IMR-90 (cell line): ENCODE measurements at regions not wholly inside any gene's neighbourhood (a gene's known extent, or its start where the extent isn't known, plus 50 kb on each side); places are given as distances from the start of the nearest gene placed in this dataset.

Experiments
- ATAC-seq: fragments of 200-7000 bp; cut with Tn5 transposase; 2 replicates; pipeline ENCODE4 v1.9.1; 2020; ENCODE audit warnings: low read depth, mild to moderate bottlenecking, moderate library complexity
- BruUV-seq: library from RNA; stranded (reverse); fragments of 400-500 nt; replicated peaks from 2 replicates; lab custom pipeline; 2021; lab: Mats Ljungman, UMichigan
- CTCF ChIA-PET: fragments of 300-600 bp; formaldehyde crosslinking; extraction: SDS; loops from one replicate; lab custom pipeline; 2021; ENCODE audit warnings: antibody characterized with exemption; lab: Yijun Ruan, JAX
- POLR2A ChIA-PET: fragments of 300-600 bp; sonication (Branson Sonifier 250); formaldehyde crosslinking; loops from one replicate; lab custom pipeline; 2022; ENCODE audit warnings: antibody characterized with exemption; ENCODE audit not compliant: unreplicated experiment; lab: Charles Lee
- DNase-seq: peaks from one replicate; pipeline ENCODE4 v3.0.0; 2013
- H2AFZ ChIP-seq: replicated peaks from 2 replicates; pipeline ENCODE3; 2013; ENCODE audit warnings: low read length, mild to moderate bottlenecking; ENCODE audit not compliant: poor library complexity
- H2AK5ac ChIP-seq: 2 replicates; pipeline ENCODE4 v1.6.1; 2013; ENCODE audit warnings: low read depth, low read length, inconsistent platforms
- H2AK9ac ChIP-seq: replicated peaks from 2 replicates; pipeline ENCODE3; 2013; ENCODE audit warnings: mild to moderate bottlenecking, low read depth, low read length, moderate library complexity; ENCODE audit not compliant: poor library complexity
- H2BK120ac ChIP-seq: 2 replicates; pipeline ENCODE4 v1.6.1; 2013; ENCODE audit warnings: low read depth, low read length, inconsistent platforms
- H2BK15ac ChIP-seq: 3 replicates; pipeline ENCODE4 v1.6.1; 2013; ENCODE audit warnings: low read depth, low read length, inconsistent platforms
- H2BK20ac ChIP-seq: 2 replicates; pipeline ENCODE4 v1.6.1; 2013; ENCODE audit warnings: low read depth, mild to moderate bottlenecking, inconsistent platforms, low read length, moderate library complexity
- H2BK5ac ChIP-seq: 2 replicates; pipeline ENCODE4 v1.6.1; 2013; ENCODE audit warnings: mild to moderate bottlenecking, low read depth, low read length, inconsistent platforms; ENCODE audit not compliant: poor library complexity, severe bottlenecking
- H3K14ac ChIP-seq: replicated peaks from 2 replicates; pipeline ENCODE4 v1.6.1; 2013; ENCODE audit warnings: low read depth, low read length, inconsistent platforms
- H3K18ac ChIP-seq: 2 replicates; pipeline ENCODE4 v1.6.1; 2013; ENCODE audit warnings: low read depth, low read length, control low read depth
- H3K23ac ChIP-seq: 2 replicates; pipeline ENCODE4 v1.6.1; 2013; ENCODE audit warnings: low read depth, low read length, inconsistent platforms
- H3K27ac ChIP-seq: 2 replicates; pipeline ENCODE4 v1.5.1; 2013; ENCODE audit warnings: mild to moderate bottlenecking, control low read depth, low read length; ENCODE audit not compliant: insufficient read depth
- H3K27me3 ChIP-seq: 2 replicates; pipeline ENCODE4 v1.6.1; 2013; ENCODE audit warnings: low read length; ENCODE audit not compliant: control insufficient read depth, insufficient read depth
- H3K36me3 ChIP-seq: 2 replicates; pipeline ENCODE4 v1.6.1; 2013; ENCODE audit warnings: low read length, mixed read lengths; ENCODE audit not compliant: control insufficient read depth, insufficient read depth
- H3K4ac ChIP-seq: 2 replicates; pipeline ENCODE4 v1.6.1; 2013; ENCODE audit warnings: low read depth, low read length, inconsistent platforms
- H3K4me1 ChIP-seq: 2 replicates; pipeline ENCODE4 v1.6.1; 2013; ENCODE audit warnings: low read length, mixed read lengths; ENCODE audit not compliant: control insufficient read depth, insufficient read depth
- H3K4me2 ChIP-seq: 2 replicates; pipeline ENCODE4 v1.6.1; 2013; ENCODE audit warnings: low read depth, mild to moderate bottlenecking, control low read depth, low read length, moderate library complexity
- H3K4me3 ChIP-seq: 2 replicates; pipeline ENCODE4 v1.5.1; 2013; ENCODE audit warnings: low read depth, mild to moderate bottlenecking, control low read depth, low read length, moderate library complexity; ENCODE audit not compliant: insufficient read depth
- H3K56ac ChIP-seq: 2 replicates; pipeline ENCODE4 v1.6.1; 2013; ENCODE audit warnings: low read length, inconsistent platforms; ENCODE audit not compliant: insufficient read depth; ENCODE audit errors: extremely low read depth
- H3K79me1 ChIP-seq, 2 experiments: 2 replicates each; pipeline ENCODE4 v1.6.1; 2013; ENCODE audit warnings: low read length in 2 of 2, inconsistent platforms in 1 of 2, low read depth in 1 of 2
- H3K9ac ChIP-seq: 2 replicates; pipeline ENCODE4 v1.6.1; 2013; ENCODE audit warnings: low read depth, low read length, control low read depth
- H3K9me1 ChIP-seq: 2 replicates; pipeline ENCODE4 v1.6.1; 2013; ENCODE audit warnings: low read length, inconsistent platforms; ENCODE audit not compliant: insufficient read depth
- H3K9me3 ChIP-seq: 2 replicates; pipeline ENCODE4 v1.6.1; 2013; ENCODE audit warnings: low read length; ENCODE audit not compliant: control insufficient read depth, insufficient read depth
- H4K20me1 ChIP-seq: 2 replicates; pipeline ENCODE4 v1.6.1; 2013; ENCODE audit warnings: low read length, inconsistent platforms; ENCODE audit not compliant: insufficient read depth
- H4K5ac ChIP-seq: 2 replicates; pipeline ENCODE4 v1.6.1; 2013; ENCODE audit warnings: mild to moderate bottlenecking, low read depth, low read length, control low read depth
- H4K8ac ChIP-seq, 2 experiments: 2 replicates each; pipeline ENCODE4 v1.6.1; 2013; ENCODE audit warnings: low read depth in 2 of 2, low read length in 2 of 2, control low read depth in 1 of 2, inconsistent platforms in 1 of 2
- H4K91ac ChIP-seq: 2 replicates; pipeline ENCODE4 v1.6.1; 2013; ENCODE audit warnings: low read depth, low read length, inconsistent platforms; ENCODE audit not compliant: insufficient read depth
- BHLHE40 ChIP-seq: fragments of 150-350 bp; IDR thresholded peaks from 2 replicates; pipeline ENCODE4 v1.6.1; 2016; ENCODE audit warnings: mild to moderate bottlenecking, low read depth, low read length
- CEBPB ChIP-seq: IDR thresholded peaks from 2 replicates; pipeline ENCODE4 v1.6.1; 2012; ENCODE audit warnings: low read depth, low read length, improper control_type of control experiment
- CHD1 ChIP-seq: IDR thresholded peaks from 2 replicates; pipeline ENCODE4 v1.6.1; 2012; ENCODE audit warnings: low read depth, low read length, improper control_type of control experiment
- FOS ChIP-seq: fragments of 150-350 bp; IDR thresholded peaks from 2 replicates; pipeline ENCODE4 v1.6.1; 2016; ENCODE audit warnings: low read depth, low read length
- MAFK ChIP-seq: IDR thresholded peaks from 2 replicates; pipeline ENCODE4 v1.6.1; 2012; ENCODE audit warnings: low read depth, low read length, improper control_type of control experiment
- MAZ ChIP-seq: IDR thresholded peaks from 2 replicates; pipeline ENCODE4 v1.6.1; 2012; ENCODE audit warnings: low read depth, mild to moderate bottlenecking, low read length, improper control_type of control experiment, moderate library complexity, borderline replicate concordance
- NFE2L2 ChIP-seq: fragments of 150-350 bp; IDR thresholded peaks from 2 replicates; pipeline ENCODE4 v1.6.1; 2016; ENCODE audit warnings: low read depth, mild to moderate bottlenecking, low read length
- RAD21 ChIP-seq: IDR thresholded peaks from 2 replicates; pipeline ENCODE4 v1.6.1; 2012; ENCODE audit warnings: low read length, improper control_type of control experiment
- RCOR1 ChIP-seq: IDR thresholded peaks from 2 replicates; pipeline ENCODE4 v1.6.1; 2012; ENCODE audit warnings: mild to moderate bottlenecking, low read length, improper control_type of control experiment; ENCODE audit not compliant: insufficient replicate concordance
- RFX5 ChIP-seq: IDR thresholded peaks from 2 replicates; pipeline ENCODE4 v1.8.0; 2012; ENCODE audit warnings: low read depth, mild to moderate bottlenecking, low read length, moderate library complexity
- SMC3 ChIP-seq: fragments of 150-350 bp; IDR thresholded peaks from 2 replicates; pipeline ENCODE4 v1.6.1; 2016; ENCODE audit warnings: low read depth, mild to moderate bottlenecking, antibody characterized with exemption, low read length, moderate library complexity
- WGBS, 2 experiments: methylation state at CpG; one replicate each; pipeline versions ENCODE4 v1.1.5 to v1.1.7; 2013; ENCODE audit warnings: missing lambda C conversion rate in 2 of 2; ENCODE audit not compliant: insufficient read length in 1 of 2; ENCODE audit errors: extremely low coverage in 2 of 2; 5-methylcytosine and 5-hydroxymethylcytosine counted together
- dilution Hi-C: fragments of 300-500 bp; cut with HindIII; formaldehyde crosslinking; loops from one replicate; pipeline ENCODE4 v1.14.3; 2018; ENCODE audit warnings: low sequenced_read_pairs; ENCODE audit not compliant: unreplicated experiment
- in situ Hi-C: fragments of 300-500 bp; cut with MboI; formaldehyde crosslinking; loops from 3 replicates; pipeline ENCODE4 v1.14.3; 2019; ENCODE audit warnings: low sequenced_read_pairs, inconsistent platforms, mixed read lengths
- intact Hi-C: fragments of 100-400 bp; cut with micrococcal nuclease; formaldehyde crosslinking; loops from 2 replicates; pipeline ENCODE4 v1.10.0; 2022
- TF ChIP-seq, protein P1 (sequence below): fragments of 150-350 bp; IDR thresholded peaks from 2 replicates; pipeline ENCODE4 v1.6.1; 2017; ENCODE audit warnings: mild to moderate bottlenecking, antibody characterized with exemption, low read length, low read depth
- TF ChIP-seq, protein P2 (sequence below): conservative IDR thresholded peaks from 2 replicates; pipeline ENCODE4 v1.5.1; 2012; ENCODE audit warnings: mild to moderate bottlenecking, low read depth, low read length, improper control_type of control experiment
- TF ChIP-seq, protein P3 (sequence below): fragments of 150-350 bp; IDR thresholded peaks from 2 replicates; pipeline ENCODE4 v1.6.1; 2016; ENCODE audit warnings: low read depth, mild to moderate bottlenecking, low read length, moderate library complexity, borderline replicate concordance

DNA sequence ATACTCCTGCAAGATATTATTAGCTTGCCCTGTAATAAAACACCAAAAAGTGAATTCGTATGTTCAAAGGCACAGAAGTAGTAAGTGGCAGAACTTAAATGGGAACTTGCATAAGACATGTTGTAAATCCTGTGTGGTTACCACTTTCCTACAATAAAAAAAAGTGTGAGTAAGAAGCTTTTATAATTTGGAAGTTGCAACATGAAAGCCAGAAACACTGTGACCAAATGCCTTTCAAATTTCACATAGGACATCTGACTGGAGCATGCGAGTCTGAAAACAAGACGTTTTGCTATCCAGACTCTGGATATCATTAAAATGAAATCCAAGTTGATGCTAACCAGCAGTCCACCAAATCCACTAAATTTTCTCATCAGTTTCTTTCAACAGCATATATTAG is 886.2 kb upstream of the NRXN1 start:
- no peak overlapping the region for H2AK9ac ChIP-seq
- H3K4me2 ChIP-seq, result no peak overlapping the region
- no peak for TF ChIP-seq MAZ
- TF ChIP-seq SMC3, result no peak
- no peak for TF ChIP-seq NFE2L2
- no peak for TF ChIP-seq RCOR1
- TF ChIP-seq BHLHE40, result no peak
- no peak for TF ChIP-seq CHD1
- TF ChIP-seq CEBPB, result no peak
- TF ChIP-seq, protein P1, sequence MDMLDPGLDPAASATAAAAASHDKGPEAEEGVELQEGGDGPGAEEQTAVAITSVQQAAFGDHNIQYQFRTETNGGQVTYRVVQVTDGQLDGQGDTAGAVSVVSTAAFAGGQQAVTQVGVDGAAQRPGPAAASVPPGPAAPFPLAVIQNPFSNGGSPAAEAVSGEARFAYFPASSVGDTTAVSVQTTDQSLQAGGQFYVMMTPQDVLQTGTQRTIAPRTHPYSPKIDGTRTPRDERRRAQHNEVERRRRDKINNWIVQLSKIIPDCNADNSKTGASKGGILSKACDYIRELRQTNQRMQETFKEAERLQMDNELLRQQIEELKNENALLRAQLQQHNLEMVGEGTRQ, result no peak
- TF ChIP-seq, protein P2, sequence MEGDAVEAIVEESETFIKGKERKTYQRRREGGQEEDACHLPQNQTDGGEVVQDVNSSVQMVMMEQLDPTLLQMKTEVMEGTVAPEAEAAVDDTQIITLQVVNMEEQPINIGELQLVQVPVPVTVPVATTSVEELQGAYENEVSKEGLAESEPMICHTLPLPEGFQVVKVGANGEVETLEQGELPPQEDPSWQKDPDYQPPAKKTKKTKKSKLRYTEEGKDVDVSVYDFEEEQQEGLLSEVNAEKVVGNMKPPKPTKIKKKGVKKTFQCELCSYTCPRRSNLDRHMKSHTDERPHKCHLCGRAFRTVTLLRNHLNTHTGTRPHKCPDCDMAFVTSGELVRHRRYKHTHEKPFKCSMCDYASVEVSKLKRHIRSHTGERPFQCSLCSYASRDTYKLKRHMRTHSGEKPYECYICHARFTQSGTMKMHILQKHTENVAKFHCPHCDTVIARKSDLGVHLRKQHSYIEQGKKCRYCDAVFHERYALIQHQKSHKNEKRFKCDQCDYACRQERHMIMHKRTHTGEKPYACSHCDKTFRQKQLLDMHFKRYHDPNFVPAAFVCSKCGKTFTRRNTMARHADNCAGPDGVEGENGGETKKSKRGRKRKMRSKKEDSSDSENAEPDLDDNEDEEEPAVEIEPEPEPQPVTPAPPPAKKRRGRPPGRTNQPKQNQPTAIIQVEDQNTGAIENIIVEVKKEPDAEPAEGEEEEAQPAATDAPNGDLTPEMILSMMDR, result no peak
- TF ChIP-seq, protein P3, sequence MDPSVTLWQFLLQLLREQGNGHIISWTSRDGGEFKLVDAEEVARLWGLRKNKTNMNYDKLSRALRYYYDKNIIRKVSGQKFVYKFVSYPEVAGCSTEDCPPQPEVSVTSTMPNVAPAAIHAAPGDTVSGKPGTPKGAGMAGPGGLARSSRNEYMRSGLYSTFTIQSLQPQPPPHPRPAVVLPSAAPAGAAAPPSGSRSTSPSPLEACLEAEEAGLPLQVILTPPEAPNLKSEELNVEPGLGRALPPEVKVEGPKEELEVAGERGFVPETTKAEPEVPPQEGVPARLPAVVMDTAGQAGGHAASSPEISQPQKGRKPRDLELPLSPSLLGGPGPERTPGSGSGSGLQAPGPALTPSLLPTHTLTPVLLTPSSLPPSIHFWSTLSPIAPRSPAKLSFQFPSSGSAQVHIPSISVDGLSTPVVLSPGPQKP, result no peak
- no peak for TF ChIP-seq FOS
- no peak for TF ChIP-seq RFX5
- TF ChIP-seq RAD21, result no peak
- TF ChIP-seq MAFK, result no peak
- no peak overlapping the region for H2BK15ac ChIP-seq
- peak; percentile 6 for DNase-seq
- H2AK5ac ChIP-seq, result no peak overlapping the region
- no CpG with 5 or more reads among the region's 3 CpGs for WGBS, 2 experiments
- no TSS peak for BruUV-seq
- no peak overlapping the region for H3K9ac ChIP-seq
- H2AFZ ChIP-seq, result no peak overlapping the region
- no peak overlapping the region for H2BK20ac ChIP-seq
- no peaks in the 10 kb centered on the region for H3K4me1 ChIP-seq
- H4K20me1 ChIP-seq, result no peaks in the 10 kb centered on the region
- no peak overlapping the region for H3K27ac ChIP-seq
- no peaks in the 10 kb centered on the region for H3K79me1 ChIP-seq
- H3K9me3 ChIP-seq, result no peaks in the 10 kb centered on the region; the same call in 1 of the 2 replicates
- ChIA-PET POLR2A (no interaction called here), CTCF (interaction anchor here (1.0 kb wide), 1 partner anchor 38 kb away, joined by 3 read pairs; no protein-coding TSS in a partner anchor)
- H3K4me3 ChIP-seq, result no peak overlapping the region
- dilution Hi-C loops (no loop called here), intact Hi-C loops (no loop called here), in situ Hi-C loops (no loop called here)
- H3K27me3 ChIP-seq, result no peaks in the 10 kb centered on the region
- H2BK5ac ChIP-seq, result no peak overlapping the region
- H3K36me3 ChIP-seq, result no peaks in the 10 kb centered on the region
- H2BK120ac ChIP-seq, result no peak overlapping the region
- no peak overlapping the region for H3K23ac ChIP-seq
- H3K9me1 ChIP-seq, result no peaks in the 10 kb centered on the region
- H3K56ac ChIP-seq, result no peak overlapping the region
- H3K4ac ChIP-seq, result no peak overlapping the region
- H4K5ac ChIP-seq, result no peak overlapping the region
- H4K91ac ChIP-seq, result no peak overlapping the region
- no peak overlapping the region; the same call in 1 of the 2 replicates for H3K18ac ChIP-seq
- H3K14ac ChIP-seq, result no peak overlapping the region
- ATAC-seq, result no peak
- no peak overlapping the region for H4K8ac ChIP-seq
